ENCODE measurements at regions not wholly inside any gene's neighbourhood (a gene's known extent, or its start where the extent isn't known, plus 50 kb on each side); places are given as distances from the start of the nearest gene placed in this dataset.

- TF ChIP-seq POLR2AphosphoS5 (IDR thresholded peaks at IDR 0.05; ENCODE audit: low read depth, low read length) = no peak
- TF ChIP-seq POLR2A (IDR thresholded peaks at IDR 0.05; ENCODE audit: low read depth, low read length) = no peak
- no peak for TF ChIP-seq SPI1 (IDR thresholded peaks at IDR 0.05; ENCODE audit: low read depth, low read length)
Measured at GRCh38 chr7:46352004-46352954, 431.2 kb upstream of the IGFBP3 start.
